ENCODE measurements at regions not wholly inside any gene's neighbourhood (a gene's known extent, or its start where the extent isn't known, plus 50 kb on each side); places are given as distances from the start of the nearest gene placed in this dataset.

DNA sequence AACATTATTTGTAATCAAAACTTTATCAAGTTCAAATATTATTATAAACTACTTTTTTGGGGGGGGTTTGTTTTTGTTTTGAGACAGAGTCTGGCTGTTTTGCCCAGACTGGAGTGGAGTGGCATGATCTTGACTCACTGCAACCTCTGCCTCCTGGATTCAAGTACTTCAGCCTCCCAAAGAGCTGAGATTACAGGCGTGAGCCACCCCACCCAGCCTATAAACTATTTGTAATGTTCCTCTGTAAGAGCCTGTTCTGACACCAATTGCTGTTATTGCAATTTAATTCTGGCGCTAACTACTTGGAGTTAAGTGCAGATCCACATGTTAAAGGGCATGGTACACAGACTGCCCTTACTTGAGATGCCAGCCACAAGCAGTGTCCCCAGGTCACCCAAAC lies 478.1 kb upstream of the NRP1 start:
- intact Hi-C loops (cut with DNase I) = no loop called here
- no peaks in the 10 kb centered on the region for H3K4me1 ChIP-seq
- no peaks in the 10 kb centered on the region for H3K27me3 ChIP-seq
- ATAC-seq (no peak), DNase-seq (no peak)
- H3K4me3 ChIP-seq = no peak overlapping the region
- no peak for TF ChIP-seq CTCF (IDR thresholded peaks at IDR 0.05)
- whole genome bisulfite sequencing, 2 donors = 60 to 94% methylated on average over 2 of the region's 2 CpGs
- no peaks in the 10 kb centered on the region for H3K9me3 ChIP-seq
- no peaks in the 10 kb centered on the region for H3K36me3 ChIP-seq
- no peak overlapping the region for H3K27ac ChIP-seq

DNA sequence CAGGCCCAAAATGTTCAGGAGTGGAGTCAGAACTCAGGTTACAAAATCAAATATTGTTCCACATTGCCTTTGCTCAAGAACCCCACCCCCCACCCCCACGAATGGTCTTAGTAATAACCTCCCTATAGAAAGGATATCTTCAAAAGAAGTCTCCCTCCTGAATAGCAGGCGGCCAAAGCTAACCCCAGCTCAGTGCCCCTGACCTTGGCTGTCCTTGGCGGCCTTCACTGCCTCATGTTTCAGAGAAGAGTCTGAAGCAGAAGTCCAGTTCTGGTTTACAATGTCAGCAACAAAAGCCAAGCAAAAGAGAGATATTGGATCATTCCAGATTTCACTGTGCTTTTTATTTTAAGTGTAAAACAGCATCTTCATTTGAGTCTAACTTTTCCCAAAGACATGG lies 476.5 kb upstream of the NRP1 start:
- ATAC-seq (no peak), DNase-seq (no peak)
- no peak for TF ChIP-seq CTCF (IDR thresholded peaks at IDR 0.05)
- Histone ChIP-seq H3K27me3 (no peaks in the 10 kb centered on the region), H3K36me3 (no peaks in the 10 kb centered on the region), H3K27ac (no peak overlapping the region), H3K4me3 (no peak overlapping the region), H3K9me3 (no peaks in the 10 kb centered on the region), H3K4me1 (peaks cover 0 to 5% (median 0%) of the 10 kb centered on the region in 9 donors)
- intact Hi-C loops (cut with DNase I) = no loop called here
- 77 to 84% methylated on average over 3 of the region's 3 CpGs for WGBS, 2 donors

GRCh38 chr10:33809732-33810131 lies 475.3 kb upstream of the NRP1 start:
- H3K27me3 ChIP-seq = no peaks in the 10 kb centered on the region
- no peaks in the 10 kb centered on the region for H3K9me3 ChIP-seq
- H3K4me3 ChIP-seq = no peak overlapping the region
- no peaks in the 10 kb centered on the region for H3K36me3 ChIP-seq
- TF ChIP-seq CTCF (IDR thresholded peaks at IDR 0.05) = no peak
- ATAC-seq = no peak
- DNase-seq = no peak
- no peak overlapping the region for H3K27ac ChIP-seq
- WGBS, 2 donors = 78 to 79% methylated on average over 3 of the region's 3 CpGs
- intact Hi-C loops (cut with DNase I) = loop anchor here in 2 of 10 donors (10.0 kb wide), 1 partner anchor 475 kb away; the partner anchor contains the start of gene NRP1 (in 2 of the 2)
- H3K4me1 ChIP-seq = peaks cover 0 to 5% (median 0%) of the 10 kb centered on the region in 9 donors

- H3K4me1 ChIP-seq = peaks cover 0 to 5% (median 0%) of the 10 kb centered on the region in 9 donors
- H3K27ac ChIP-seq = no peak overlapping the region
- no peaks in the 10 kb centered on the region for H3K27me3 ChIP-seq
- H3K4me3 ChIP-seq = no peak overlapping the region
- ATAC-seq (no peak), DNase-seq (no peak)
- TF ChIP-seq CTCF (IDR thresholded peaks at IDR 0.05) = no peak
- no peaks in the 10 kb centered on the region for H3K9me3 ChIP-seq
- no peaks in the 10 kb centered on the region for H3K36me3 ChIP-seq
- intact Hi-C loops (cut with DNase I) = loop anchor here in 2 of 10 donors (10.0 kb wide), 1 partner anchor 474 kb away; the partner anchor contains the start of gene NRP1 (in 2 of the 2)
- 66 to 74% methylated on average over 9 of the region's 9 CpGs for WGBS, 2 donors
These were observed 474.0 kb upstream of the NRP1 start for GRCh38 chr10:33808475-33808874.
